ENCODE measurements at regions not wholly inside any gene's neighbourhood (a gene's known extent, or its start where the extent isn't known, plus 50 kb on each side); places are given as distances from the start of the nearest gene placed in this dataset.

GRCh38 chr5:87868792-87869191 lies 399.9 kb downstream of the TMEM161B start:
- H3K4me3 ChIP-seq (ENCODE audit: low read depth in 1 of 3, low read length in 3 of 3): no peak overlapping the region
- H3K27me3 ChIP-seq (ENCODE audit: control insufficient read depth in 3 of 3, insufficient read depth in 3 of 3, low read length in 3 of 3): no peaks in the 10 kb centered on the region
- H3K36me3 ChIP-seq (ENCODE audit: control insufficient read depth in 3 of 3, insufficient read depth in 2 of 3, low read depth in 1 of 3, low read length in 3 of 3): no peaks in the 10 kb centered on the region
- H3K27ac ChIP-seq (ENCODE audit: low read depth in 1 of 3, low read length in 2 of 3): no peak overlapping the region
- 92 to 97% (median 97%) methylated on average over 1 of the region's 1 CpG for WGBS, 3 donors
- FAIRE-seq (no peak), DNase-seq (no peak)
- H3K4me1 ChIP-seq (ENCODE audit: control insufficient read depth in 3 of 3, insufficient read depth in 2 of 3, low read depth in 1 of 3, low read length in 2 of 3): no peaks in the 10 kb centered on the region
- no peaks in the 10 kb centered on the region for H3K9me3 ChIP-seq (ENCODE audit: control insufficient read depth in 2 of 2, insufficient read depth in 1 of 2, low read depth in 1 of 2, low read length in 1 of 2)

GRCh38 chr5:87867281-87867680 lies 401.4 kb downstream of the TMEM161B start:
- H3K4me1 ChIP-seq (ENCODE audit: control insufficient read depth in 3 of 3, insufficient read depth in 2 of 3, low read depth in 1 of 3, low read length in 2 of 3): no peaks in the 10 kb centered on the region
- DNase-seq (no peak), FAIRE-seq (no peak)
- H3K27ac ChIP-seq (ENCODE audit: low read depth in 1 of 3, low read length in 2 of 3): no peak overlapping the region
- no peaks in the 10 kb centered on the region for H3K9me3 ChIP-seq (ENCODE audit: control insufficient read depth in 2 of 2, insufficient read depth in 1 of 2, low read depth in 1 of 2, low read length in 1 of 2)
- H3K27me3 ChIP-seq (ENCODE audit: control insufficient read depth in 3 of 3, insufficient read depth in 3 of 3, low read length in 3 of 3): no peaks in the 10 kb centered on the region
- H3K4me3 ChIP-seq (ENCODE audit: low read depth in 1 of 3, low read length in 3 of 3): no peak overlapping the region
- WGBS, 3 donors: 47 to 65% (median 57%) methylated on average over 4 of the region's 4 CpGs
- no peaks in the 10 kb centered on the region for H3K36me3 ChIP-seq (ENCODE audit: control insufficient read depth in 3 of 3, insufficient read depth in 2 of 3, low read depth in 1 of 3, low read length in 3 of 3)

- Histone ChIP-seq H3K9me3 (ENCODE audit: control insufficient read depth in 2 of 2, insufficient read depth in 1 of 2, low read depth in 1 of 2, low read length in 1 of 2) (no peaks in the 10 kb centered on the region), H3K27ac (ENCODE audit: low read depth in 1 of 3, low read length in 2 of 3) (no peak overlapping the region), H3K27me3 (ENCODE audit: control insufficient read depth in 3 of 3, insufficient read depth in 3 of 3, low read length in 3 of 3) (no peaks in the 10 kb centered on the region), H3K4me1 (ENCODE audit: control insufficient read depth in 3 of 3, insufficient read depth in 2 of 3, low read depth in 1 of 3, low read length in 2 of 3) (no peaks in the 10 kb centered on the region), H3K4me3 (ENCODE audit: low read depth in 1 of 3, low read length in 3 of 3) (no peak overlapping the region), H3K36me3 (ENCODE audit: control insufficient read depth in 3 of 3, insufficient read depth in 2 of 3, low read depth in 1 of 3, low read length in 3 of 3) (no peaks in the 10 kb centered on the region)
- no peak for DNase-seq
- FAIRE-seq: no peak
- 70 to 88% (median 85%) methylated on average over 2 of the region's 2 CpGs for WGBS, 3 donors
These were observed 415.1 kb downstream of the TMEM161B start for GRCh38 chr5:87853541-87853940.

GRCh38 chr5:87851603-87852002 lies 417.0 kb downstream of the TMEM161B start:
- no peaks in the 10 kb centered on the region for H3K36me3 ChIP-seq (ENCODE audit: control insufficient read depth in 3 of 3, insufficient read depth in 2 of 3, low read depth in 1 of 3, low read length in 3 of 3)
- no peaks in the 10 kb centered on the region for H3K27me3 ChIP-seq (ENCODE audit: control insufficient read depth in 3 of 3, insufficient read depth in 3 of 3, low read length in 3 of 3)
- no peak for FAIRE-seq
- no peak overlapping the region for H3K27ac ChIP-seq (ENCODE audit: low read depth in 1 of 3, low read length in 2 of 3)
- H3K4me3 ChIP-seq (ENCODE audit: low read depth in 1 of 3, low read length in 3 of 3): no peak overlapping the region
- DNase-seq: no peak
- H3K9me3 ChIP-seq (ENCODE audit: control insufficient read depth in 2 of 2, insufficient read depth in 1 of 2, low read depth in 1 of 2, low read length in 1 of 2): no peaks in the 10 kb centered on the region
- no peaks in the 10 kb centered on the region for H3K4me1 ChIP-seq (ENCODE audit: control insufficient read depth in 3 of 3, insufficient read depth in 2 of 3, low read depth in 1 of 3, low read length in 2 of 3)

GRCh38 chr5:87850843-87851242 lies 417.8 kb downstream of the TMEM161B start:
- DNase-seq: no peak
- no peak for FAIRE-seq
- H3K27me3 ChIP-seq (ENCODE audit: control insufficient read depth in 3 of 3, insufficient read depth in 3 of 3, low read length in 3 of 3): no peaks in the 10 kb centered on the region
- no peaks in the 10 kb centered on the region for H3K36me3 ChIP-seq (ENCODE audit: control insufficient read depth in 3 of 3, insufficient read depth in 2 of 3, low read depth in 1 of 3, low read length in 3 of 3)
- no peak overlapping the region for H3K27ac ChIP-seq (ENCODE audit: low read depth in 1 of 3, low read length in 2 of 3)
- no peaks in the 10 kb centered on the region for H3K9me3 ChIP-seq (ENCODE audit: control insufficient read depth in 2 of 2, insufficient read depth in 1 of 2, low read depth in 1 of 2, low read length in 1 of 2)
- 30 to 67% (median 49%) methylated on average over 3 of the region's 3 CpGs for WGBS, 3 donors
- H3K4me1 ChIP-seq (ENCODE audit: control insufficient read depth in 3 of 3, insufficient read depth in 2 of 3, low read depth in 1 of 3, low read length in 2 of 3): no peaks in the 10 kb centered on the region
- H3K4me3 ChIP-seq (ENCODE audit: low read depth in 1 of 3, low read length in 3 of 3): no peak overlapping the region

- peaks cover 0 to 8% of the 10 kb centered on the region in 2 donors for H3K9me3 ChIP-seq (ENCODE audit: control insufficient read depth in 2 of 2, insufficient read depth in 1 of 2, low read depth in 1 of 2, low read length in 1 of 2)
- no peaks in the 10 kb centered on the region for H3K27me3 ChIP-seq (ENCODE audit: control insufficient read depth in 3 of 3, insufficient read depth in 3 of 3, low read length in 3 of 3)
- 30 to 37% (median 31%) methylated on average over 2 of the region's 2 CpGs for WGBS, 3 donors
- no peaks in the 10 kb centered on the region for H3K4me1 ChIP-seq (ENCODE audit: control insufficient read depth in 3 of 3, insufficient read depth in 2 of 3, low read depth in 1 of 3, low read length in 2 of 3)
- no peak overlapping the region for H3K4me3 ChIP-seq (ENCODE audit: low read depth in 1 of 3, low read length in 3 of 3)
- H3K27ac ChIP-seq (ENCODE audit: low read depth in 1 of 3, low read length in 2 of 3): no peak overlapping the region
- no peak for DNase-seq
- no peak for FAIRE-seq
- H3K36me3 ChIP-seq (ENCODE audit: control insufficient read depth in 3 of 3, insufficient read depth in 2 of 3, low read depth in 1 of 3, low read length in 3 of 3): no peaks in the 10 kb centered on the region
These were observed 422.9 kb downstream of the TMEM161B start for GRCh38 chr5:87845734-87846133.

- 68 to 82% (median 69%) methylated on average over 4 of the region's 4 CpGs for WGBS, 3 donors
- DNase-seq (no peak), FAIRE-seq (no peak)
- Histone ChIP-seq H3K36me3 (ENCODE audit: control insufficient read depth in 3 of 3, insufficient read depth in 2 of 3, low read depth in 1 of 3, low read length in 3 of 3) (no peaks in the 10 kb centered on the region), H3K27me3 (ENCODE audit: control insufficient read depth in 3 of 3, insufficient read depth in 3 of 3, low read length in 3 of 3) (no peaks in the 10 kb centered on the region), H3K4me3 (ENCODE audit: low read depth in 1 of 3, low read length in 3 of 3) (no peak overlapping the region), H3K27ac (ENCODE audit: low read depth in 1 of 3, low read length in 2 of 3) (no peak overlapping the region), H3K4me1 (ENCODE audit: control insufficient read depth in 3 of 3, insufficient read depth in 2 of 3, low read depth in 1 of 3, low read length in 2 of 3) (no peaks in the 10 kb centered on the region), H3K9me3 (ENCODE audit: control insufficient read depth in 2 of 2, insufficient read depth in 1 of 2, low read depth in 1 of 2, low read length in 1 of 2) (peaks cover 0 to 11% of the 10 kb centered on the region in 2 donors)
These were observed 423.8 kb downstream of the TMEM161B start for GRCh38 chr5:87844866-87845265.

GRCh38 chr5:87844449-87844848 lies 424.2 kb downstream of the TMEM161B start:
- no peak overlapping the region for H3K27ac ChIP-seq (ENCODE audit: low read depth in 1 of 3, low read length in 2 of 3)
- no peaks in the 10 kb centered on the region for H3K36me3 ChIP-seq (ENCODE audit: control insufficient read depth in 3 of 3, insufficient read depth in 2 of 3, low read depth in 1 of 3, low read length in 3 of 3)
- DNase-seq: no peak
- FAIRE-seq: no peak
- no peaks in the 10 kb centered on the region for H3K27me3 ChIP-seq (ENCODE audit: control insufficient read depth in 3 of 3, insufficient read depth in 3 of 3, low read length in 3 of 3)
- peaks cover 0 to 11% of the 10 kb centered on the region in 2 donors for H3K9me3 ChIP-seq (ENCODE audit: control insufficient read depth in 2 of 2, insufficient read depth in 1 of 2, low read depth in 1 of 2, low read length in 1 of 2)
- H3K4me3 ChIP-seq (ENCODE audit: low read depth in 1 of 3, low read length in 3 of 3): no peak overlapping the region
- no peaks in the 10 kb centered on the region for H3K4me1 ChIP-seq (ENCODE audit: control insufficient read depth in 3 of 3, insufficient read depth in 2 of 3, low read depth in 1 of 3, low read length in 2 of 3)
- WGBS, 3 donors: 77 to 93% (median 87%) methylated on average over 1 of the region's 1 CpG

- H3K9me3 ChIP-seq (ENCODE audit: control insufficient read depth in 2 of 2, insufficient read depth in 1 of 2, low read depth in 1 of 2, low read length in 1 of 2): peaks cover 0 to 20% of the 10 kb centered on the region in 2 donors
- no peaks in the 10 kb centered on the region for H3K27me3 ChIP-seq (ENCODE audit: control insufficient read depth in 3 of 3, insufficient read depth in 3 of 3, low read length in 3 of 3)
- 49 to 62% (median 55%) methylated on average over 1 of the region's 1 CpG for WGBS, 3 donors
- H3K27ac ChIP-seq (ENCODE audit: low read depth in 1 of 3, low read length in 2 of 3): no peak overlapping the region
- DNase-seq: no peak
- no peak overlapping the region for H3K4me3 ChIP-seq (ENCODE audit: low read depth in 1 of 3, low read length in 3 of 3)
- FAIRE-seq: no peak
- no peaks in the 10 kb centered on the region for H3K36me3 ChIP-seq (ENCODE audit: control insufficient read depth in 3 of 3, insufficient read depth in 2 of 3, low read depth in 1 of 3, low read length in 3 of 3)
- no peaks in the 10 kb centered on the region for H3K4me1 ChIP-seq (ENCODE audit: control insufficient read depth in 3 of 3, insufficient read depth in 2 of 3, low read depth in 1 of 3, low read length in 2 of 3)
These were observed 424.0 kb upstream of the CCNH start for GRCh38 chr5:87836696-87837095.
